Left lobe of liver (tissue), 2 donors: ENCODE measurements at regions not wholly inside any gene's neighbourhood (a gene's known extent, or its start where the extent isn't known, plus 50 kb on each side); places are given as distances from the start of the nearest gene placed in this dataset.
A peak's percentile ranks its signal among the peaks of the same experiment; 100 is the strongest.

Experiments
- ATAC-seq: fragments of 200-7000 bp; cut with Tn5 transposase; one replicate; pipeline ENCODE4 v1.9.1; 2020; ENCODE audit warnings: mild to moderate bottlenecking, moderate library complexity
- DNase-seq: peaks from one replicate; pipeline ENCODE4 v3.0.0-alpha.2; 2020; ENCODE audit warnings: low spot score
- donor health status: DM: no; HTN: no; CAD: no; lungs with moderate emphysema.
- donor health status: DM: no; HTN: yes; CAD: no.

DNA sequence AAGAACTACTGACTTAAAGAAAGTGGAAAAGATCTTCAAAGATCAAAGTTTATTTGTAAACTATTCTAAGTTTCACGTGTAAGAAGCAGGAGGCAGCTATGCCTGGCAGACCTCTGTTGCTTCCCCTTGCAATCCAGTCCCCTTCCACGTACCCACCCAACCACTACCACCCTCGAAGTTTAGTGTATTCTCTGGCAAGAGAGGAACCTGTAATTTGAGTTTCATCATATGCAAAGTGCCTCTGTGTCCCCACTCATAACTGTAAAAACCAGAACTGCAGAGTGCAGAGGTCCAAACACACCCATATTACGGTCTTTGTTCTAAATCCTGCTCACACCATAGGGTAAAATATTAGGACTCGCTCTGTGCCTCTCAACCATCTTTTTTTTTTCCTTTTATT lies 75.8 kb upstream of the FRY start:
- ATAC-seq: no peak
- DNase-seq: no peak

GRCh38 chr13:31956980-31957644 lies 74.5 kb upstream of the FRY start:
- DNase-seq (no peak), ATAC-seq (no peak)

GRCh38 chr13:31957772-31958171 lies 73.8 kb upstream of the FRY start:
- ATAC-seq (no peak), DNase-seq (no peak)

DNA sequence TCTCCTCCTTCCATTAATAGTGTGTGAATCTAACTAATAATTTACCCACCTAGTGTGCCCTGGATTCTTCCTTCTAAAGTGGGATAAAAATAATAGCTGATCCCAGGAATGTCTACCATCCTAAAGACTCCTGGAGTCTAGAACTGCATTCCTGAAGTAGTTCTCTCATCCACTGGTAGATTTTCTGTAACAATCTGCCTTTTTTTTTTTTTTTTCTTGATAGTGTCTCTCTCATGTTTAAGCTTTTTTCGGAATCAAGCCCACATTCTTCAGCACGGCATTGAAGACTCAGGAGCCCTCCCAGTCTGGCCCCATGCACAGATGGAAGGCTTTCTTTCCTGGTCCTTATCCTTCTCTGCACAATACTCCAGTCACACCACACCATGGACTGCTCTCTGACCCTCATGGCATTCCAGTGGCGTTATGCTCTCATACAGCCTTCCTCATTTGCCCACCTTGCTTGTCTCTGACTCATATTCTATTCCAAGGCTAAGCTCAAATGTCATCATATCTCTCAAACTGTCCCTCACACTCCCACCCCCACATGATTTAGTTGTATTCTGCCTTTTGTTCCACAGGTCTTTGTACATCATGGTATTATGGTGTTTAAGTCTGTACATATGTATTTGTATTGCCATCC lies 68.7 kb upstream of the FRY start:
- ATAC-seq: no peak
- no peak for DNase-seq

DNA sequence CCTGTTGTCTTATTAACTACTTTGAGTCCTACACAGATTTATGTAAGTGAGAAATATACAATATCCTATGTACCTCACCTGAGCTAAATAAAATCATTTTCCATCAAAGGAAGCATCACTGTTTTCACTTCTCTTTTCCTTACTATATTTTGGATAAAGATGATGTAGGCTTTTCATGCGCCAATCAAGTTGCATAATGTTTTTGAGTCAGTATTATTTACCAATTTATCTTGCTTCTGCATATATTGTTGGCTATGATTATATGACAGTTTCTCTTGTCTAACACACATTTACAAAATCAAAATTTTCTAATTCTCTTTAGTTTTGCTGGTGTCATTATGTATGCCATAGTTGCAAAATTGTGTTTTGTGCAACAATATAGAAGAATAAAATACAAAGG lies 67.9 kb upstream of the FRY start:
- ATAC-seq: no peak

DNA sequence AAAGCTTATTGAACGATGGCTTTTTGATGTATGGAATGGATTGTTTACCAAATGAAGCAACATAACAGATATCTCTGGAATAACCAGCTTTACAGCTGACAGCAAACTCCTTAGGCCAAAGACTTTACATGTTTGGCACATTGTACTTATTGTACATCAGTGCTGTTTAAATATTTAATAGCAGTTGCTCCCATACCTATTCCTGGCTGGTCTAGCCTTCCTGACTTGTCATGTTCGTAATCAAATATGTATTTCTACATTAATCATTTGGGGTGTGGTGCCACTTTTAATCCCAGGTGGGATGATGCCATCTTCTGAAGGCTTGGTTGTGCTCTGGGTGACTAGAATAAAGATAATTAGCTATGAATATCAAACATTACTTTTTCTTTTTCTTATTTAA lies 67.4 kb upstream of the FRY start:
- ATAC-seq (no peak), DNase-seq (no peak)

More for the DNA sequence above, 67.9 kb upstream of the FRY start:
- DNase-seq: no peak

DNA sequence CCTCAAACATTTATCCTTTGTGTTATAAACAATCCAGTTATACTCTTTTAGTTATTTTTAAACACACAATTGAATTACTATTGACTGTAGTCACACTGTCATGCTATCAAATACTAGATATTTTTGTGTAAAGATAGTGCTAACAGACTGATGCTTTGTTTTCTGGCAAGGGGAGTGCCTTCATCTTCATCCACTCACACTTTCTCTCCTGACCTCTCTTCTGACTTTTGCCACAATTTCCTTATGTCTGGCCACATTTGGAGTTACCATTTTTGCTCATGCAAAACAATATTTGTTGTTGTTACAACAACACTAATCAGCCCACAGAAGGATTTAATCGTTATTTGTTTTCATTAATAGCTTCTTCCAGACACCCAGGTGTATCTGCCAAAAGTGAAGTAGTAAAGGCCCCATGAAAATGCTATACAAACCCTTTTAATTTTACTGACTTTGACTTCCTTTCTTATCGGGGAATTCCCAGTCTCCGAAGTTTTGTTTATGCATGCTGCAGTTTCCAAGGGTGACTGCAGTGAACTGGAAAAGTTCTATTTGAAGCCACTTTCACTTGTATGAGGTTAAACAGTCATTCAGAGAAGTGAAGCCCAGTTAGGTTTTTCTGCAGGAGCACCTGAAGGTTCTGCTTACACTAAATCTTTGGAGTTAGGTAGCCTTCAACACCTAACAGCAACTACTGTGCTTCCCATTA lies 66.1 kb upstream of the FRY start:
- ATAC-seq: peak; percentile 85
- DNase-seq: no peak

- ATAC-seq (no peak), DNase-seq (no peak)
Observed at GRCh38 chr13:31967155-31967554, 64.4 kb upstream of the FRY start.

DNA sequence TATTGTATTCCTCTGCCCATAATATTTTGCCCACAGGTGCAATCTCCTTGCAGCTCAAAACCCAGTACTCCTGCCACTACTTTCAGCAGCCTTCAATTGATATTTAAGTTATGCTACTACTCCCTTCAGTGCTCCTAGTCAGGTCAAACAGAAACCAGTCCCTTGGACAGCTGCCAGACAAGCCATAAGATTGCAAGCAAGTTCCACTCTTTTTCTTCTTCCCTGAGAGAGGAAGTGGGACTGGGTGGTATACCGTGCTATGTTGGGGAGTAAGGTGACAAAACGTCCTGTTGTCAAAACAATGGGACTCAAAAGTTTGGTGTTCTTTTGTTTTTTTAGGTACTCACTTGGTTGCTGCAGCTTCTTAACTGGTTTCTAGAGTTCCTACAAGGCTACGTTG lies 63.1 kb upstream of the FRY start:
- no peak for DNase-seq
- ATAC-seq: no peak

- DNase-seq (no peak), ATAC-seq (no peak)
Observed at GRCh38 chr13:31970231-31970930, 61.2 kb upstream of the FRY start.

GRCh38 chr13:31972453-31972852 lies 59.1 kb upstream of the FRY start:
- DNase-seq: no peak
- ATAC-seq: no peak

- ATAC-seq: peak; percentile 34
- no peak for DNase-seq
Observed at GRCh38 chr13:31978021-31978420, 53.6 kb upstream of the FRY start.

DNA sequence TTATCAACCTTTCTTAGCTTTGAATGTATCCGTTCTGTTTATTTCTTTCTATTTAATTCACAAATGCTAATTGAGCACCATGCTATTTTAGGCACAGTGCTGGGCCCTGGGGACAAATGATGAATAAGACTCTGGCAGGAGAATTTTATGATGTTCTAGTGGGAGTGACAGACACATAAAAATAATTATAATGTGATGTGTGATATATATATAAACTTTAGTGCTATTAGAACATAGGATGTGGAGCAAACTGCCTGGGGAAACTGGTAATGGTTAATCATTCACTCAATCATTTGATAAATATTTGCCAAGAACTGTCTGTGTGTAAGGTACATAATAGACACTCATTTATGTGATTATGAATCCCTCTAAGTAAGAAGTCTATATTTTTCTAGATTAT lies 50.7 kb upstream of the FRY start:
- DNase-seq (no peak), ATAC-seq (peak; percentile 37)
